ENCODE measurements at regions not wholly inside any gene's neighbourhood (a gene's known extent, or its start where the extent isn't known, plus 50 kb on each side); places are given as distances from the start of the nearest gene placed in this dataset.

DNA sequence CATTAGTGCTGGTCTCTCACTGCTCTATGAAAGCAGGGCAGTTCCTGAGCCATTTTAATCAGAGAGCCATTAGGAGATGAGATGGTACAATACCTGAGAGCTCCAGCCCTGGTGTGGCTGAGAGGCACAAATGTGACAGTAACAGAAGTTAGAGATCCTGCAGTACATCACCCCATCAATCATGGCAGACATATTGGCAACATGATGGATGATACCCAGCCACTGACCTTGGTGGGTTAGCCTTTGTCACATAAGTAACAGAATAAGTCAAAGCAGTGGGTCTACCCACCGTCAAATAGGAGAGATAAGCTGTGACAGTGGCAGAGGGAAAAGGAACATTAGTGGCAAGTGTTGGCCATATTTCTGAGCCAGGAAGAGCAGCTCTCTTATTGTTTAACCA, 53.3 kb upstream of the NXPH1 start:
- Histone ChIP-seq H3K27ac (ENCODE audit: low read depth in 2 of 2, low read length in 1 of 2) (no peak overlapping the region), H3K36me3 (replicated peaks in 1 of 2; ENCODE audit: control insufficient read depth in 1 of 2, insufficient read depth in 2 of 2, low read length in 1 of 2) (no peaks in the 10 kb centered on the region), H3K4me2 (no peak overlapping the region), H3K9ac (no peak overlapping the region), H3K79me2 (ENCODE audit: insufficient read depth) (no peaks in the 10 kb centered on the region; the same call in 1 of the 2 replicates), H3F3A (replicated peaks; ENCODE audit: insufficient read depth) (no peaks in the 10 kb centered on the region), H3K4me3 (ENCODE audit: low read depth in 2 of 2, low read length in 1 of 2) (no peak overlapping the region), H3K9me2 (no peaks in the 10 kb centered on the region), H3K27me3 (ENCODE audit: insufficient read depth) (no peaks in the 10 kb centered on the region), H4K20me1 (ENCODE audit: insufficient read depth) (no peaks in the 10 kb centered on the region), H3K9me3 (no peaks in the 10 kb centered on the region), H3K4me1 (ENCODE audit: control insufficient read depth in 1 of 2, insufficient read depth in 2 of 2, low read depth in 1 of 2, low read length in 1 of 2) (peaks cover 0 to 19% of the 10 kb centered on the region in 2 experiments; a peak in 2 of 4 replicates), H2AFZ (ENCODE audit: low read depth) (no peak overlapping the region)
- ChIA-PET POLR2A (no interaction called here), CTCF (interaction anchor here (0.8 to 1.7 kb wide), 5 partner anchors 9 to 1264 kb away, joined by 3 to 5 read pairs (median 3); no protein-coding TSS in a partner anchor)
- WGBS (ENCODE audit: low lambda C conversion rate) = 33% methylated on average over 1 of the region's 1 CpG
- TF ChIP-seq, protein P1, sequence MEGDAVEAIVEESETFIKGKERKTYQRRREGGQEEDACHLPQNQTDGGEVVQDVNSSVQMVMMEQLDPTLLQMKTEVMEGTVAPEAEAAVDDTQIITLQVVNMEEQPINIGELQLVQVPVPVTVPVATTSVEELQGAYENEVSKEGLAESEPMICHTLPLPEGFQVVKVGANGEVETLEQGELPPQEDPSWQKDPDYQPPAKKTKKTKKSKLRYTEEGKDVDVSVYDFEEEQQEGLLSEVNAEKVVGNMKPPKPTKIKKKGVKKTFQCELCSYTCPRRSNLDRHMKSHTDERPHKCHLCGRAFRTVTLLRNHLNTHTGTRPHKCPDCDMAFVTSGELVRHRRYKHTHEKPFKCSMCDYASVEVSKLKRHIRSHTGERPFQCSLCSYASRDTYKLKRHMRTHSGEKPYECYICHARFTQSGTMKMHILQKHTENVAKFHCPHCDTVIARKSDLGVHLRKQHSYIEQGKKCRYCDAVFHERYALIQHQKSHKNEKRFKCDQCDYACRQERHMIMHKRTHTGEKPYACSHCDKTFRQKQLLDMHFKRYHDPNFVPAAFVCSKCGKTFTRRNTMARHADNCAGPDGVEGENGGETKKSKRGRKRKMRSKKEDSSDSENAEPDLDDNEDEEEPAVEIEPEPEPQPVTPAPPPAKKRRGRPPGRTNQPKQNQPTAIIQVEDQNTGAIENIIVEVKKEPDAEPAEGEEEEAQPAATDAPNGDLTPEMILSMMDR (IDR thresholded peaks at IDR 0.05) = no peak
- TF ChIP-seq CHD2 (IDR thresholded peaks at IDR 0.05; ENCODE audit: low read length, partially characterized antibody) (no peak), SIN3A (IDR thresholded peaks at IDR 0.05; ENCODE audit: borderline replicate concordance, low read depth, low read length) (no peak)
- TF ChIP-seq, protein P2, sequence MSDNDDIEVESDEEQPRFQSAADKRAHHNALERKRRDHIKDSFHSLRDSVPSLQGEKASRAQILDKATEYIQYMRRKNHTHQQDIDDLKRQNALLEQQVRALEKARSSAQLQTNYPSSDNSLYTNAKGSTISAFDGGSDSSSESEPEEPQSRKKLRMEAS (IDR thresholded peaks at IDR 0.05; ENCODE audit: low read depth) = no peak
- DNase-seq = no peak

DNA sequence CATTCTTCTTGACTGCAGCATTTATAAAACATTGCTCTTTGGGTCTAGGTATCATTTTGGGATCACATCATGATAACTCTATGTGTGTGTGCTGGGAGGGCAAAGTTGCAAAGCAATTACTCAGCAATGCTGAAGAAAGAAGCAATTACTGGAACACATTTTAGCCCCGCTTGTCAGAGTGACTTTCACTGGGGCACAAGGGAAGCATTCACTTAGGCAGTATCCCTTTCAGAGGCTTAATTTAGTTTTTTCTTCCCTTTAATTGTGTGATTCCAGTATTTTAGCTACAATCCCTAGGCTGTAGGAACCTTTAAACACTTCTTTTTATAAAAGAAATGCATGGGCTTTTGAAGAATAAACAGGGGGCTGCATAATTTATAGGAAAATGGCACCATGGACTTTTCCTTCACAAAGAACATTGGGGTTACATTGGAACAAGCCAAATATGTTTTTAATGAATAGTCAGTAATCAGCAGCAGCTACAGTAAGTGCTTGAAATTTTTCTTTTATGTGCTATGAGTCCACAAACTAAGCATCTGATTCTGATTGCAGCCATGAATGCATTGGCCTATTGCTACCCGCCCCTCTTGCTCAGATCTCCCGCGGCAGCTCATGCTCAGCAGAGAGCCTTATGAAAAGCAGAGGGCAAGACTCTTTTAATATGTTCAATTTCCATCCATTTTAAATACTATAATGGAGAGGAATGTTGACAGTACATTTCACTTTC, 51.2 kb upstream of the NXPH1 start:
- no peak overlapping the region for H3K9ac ChIP-seq
- WGBS (ENCODE audit: low lambda C conversion rate) = 53% methylated on average over 4 of the region's 4 CpGs
- CTCF ChIA-PET = interaction anchor here (0.5 to 1.3 kb wide), 2 partner anchors 10 to 210 kb away, joined by 4 to 5 read pairs; no protein-coding TSS in a partner anchor
- TF ChIP-seq FOXJ3 (CRISPR knock-in tag; IDR thresholded peaks at IDR 0.05) = no peak
- TF ChIP-seq GATA2 (CRISPR knock-in tag; IDR thresholded peaks at IDR 0.05) = no peak
- no peak for TF ChIP-seq POLR2AphosphoS5 (IDR thresholded peaks at IDR 0.05; ENCODE audit: low read depth, low read length)
- TF ChIP-seq TAF1 (IDR thresholded peaks at IDR 0.05; ENCODE audit: borderline replicate concordance, low read depth, low read length) = no peak
- TF ChIP-seq MXI1 (IDR thresholded peaks at IDR 0.05; ENCODE audit: low read depth, low read length) = no peak
- no peak for TF ChIP-seq RXRA (IDR thresholded peaks at IDR 0.05; ENCODE audit: borderline replicate concordance, low read depth)
- TF ChIP-seq EZH2phosphoT487 (IDR thresholded peaks at IDR 0.05; ENCODE audit: borderline replicate concordance, low read depth) = no peak
- TF ChIP-seq, protein P1 (IDR thresholded peaks at IDR 0.05) = no peak
- TF ChIP-seq, protein P2 (IDR thresholded peaks at IDR 0.05; ENCODE audit: low read depth) = no peak
- TF ChIP-seq MEF2A (IDR thresholded peaks at IDR 0.05; ENCODE audit: borderline replicate concordance, low read depth) = no peak
- TF ChIP-seq, protein P3, sequence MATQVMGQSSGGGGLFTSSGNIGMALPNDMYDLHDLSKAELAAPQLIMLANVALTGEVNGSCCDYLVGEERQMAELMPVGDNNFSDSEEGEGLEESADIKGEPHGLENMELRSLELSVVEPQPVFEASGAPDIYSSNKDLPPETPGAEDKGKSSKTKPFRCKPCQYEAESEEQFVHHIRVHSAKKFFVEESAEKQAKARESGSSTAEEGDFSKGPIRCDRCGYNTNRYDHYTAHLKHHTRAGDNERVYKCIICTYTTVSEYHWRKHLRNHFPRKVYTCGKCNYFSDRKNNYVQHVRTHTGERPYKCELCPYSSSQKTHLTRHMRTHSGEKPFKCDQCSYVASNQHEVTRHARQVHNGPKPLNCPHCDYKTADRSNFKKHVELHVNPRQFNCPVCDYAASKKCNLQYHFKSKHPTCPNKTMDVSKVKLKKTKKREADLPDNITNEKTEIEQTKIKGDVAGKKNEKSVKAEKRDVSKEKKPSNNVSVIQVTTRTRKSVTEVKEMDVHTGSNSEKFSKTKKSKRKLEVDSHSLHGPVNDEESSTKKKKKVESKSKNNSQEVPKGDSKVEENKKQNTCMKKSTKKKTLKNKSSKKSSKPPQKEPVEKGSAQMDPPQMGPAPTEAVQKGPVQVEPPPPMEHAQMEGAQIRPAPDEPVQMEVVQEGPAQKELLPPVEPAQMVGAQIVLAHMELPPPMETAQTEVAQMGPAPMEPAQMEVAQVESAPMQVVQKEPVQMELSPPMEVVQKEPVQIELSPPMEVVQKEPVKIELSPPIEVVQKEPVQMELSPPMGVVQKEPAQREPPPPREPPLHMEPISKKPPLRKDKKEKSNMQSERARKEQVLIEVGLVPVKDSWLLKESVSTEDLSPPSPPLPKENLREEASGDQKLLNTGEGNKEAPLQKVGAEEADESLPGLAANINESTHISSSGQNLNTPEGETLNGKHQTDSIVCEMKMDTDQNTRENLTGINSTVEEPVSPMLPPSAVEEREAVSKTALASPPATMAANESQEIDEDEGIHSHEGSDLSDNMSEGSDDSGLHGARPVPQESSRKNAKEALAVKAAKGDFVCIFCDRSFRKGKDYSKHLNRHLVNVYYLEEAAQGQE (IDR thresholded peaks at IDR 0.05; ENCODE audit: low read depth, low read length) = no peak
- no peak for TF ChIP-seq RCOR1 (IDR thresholded peaks at IDR 0.05; ENCODE audit: low read length)

More for the DNA sequence above, 51.2 kb upstream of the NXPH1 start:
- H3K27ac ChIP-seq (ENCODE audit: low read depth in 2 of 2, low read length in 1 of 2) = no peak overlapping the region
- peaks cover 0 to 19% of the 10 kb centered on the region in 2 experiments; a peak in 2 of 4 replicates for H3K4me1 ChIP-seq (ENCODE audit: control insufficient read depth in 1 of 2, insufficient read depth in 2 of 2, low read depth in 1 of 2, low read length in 1 of 2)
- no peaks in the 10 kb centered on the region; the same call in 1 of the 2 replicates for H3K79me2 ChIP-seq (ENCODE audit: insufficient read depth)
- H3F3A ChIP-seq (replicated peaks; ENCODE audit: insufficient read depth) = no peaks in the 10 kb centered on the region
- no peak for DNase-seq
- no peaks in the 10 kb centered on the region for H3K9me2 ChIP-seq
- no peaks in the 10 kb centered on the region for H3K9me3 ChIP-seq
- H3K36me3 ChIP-seq (replicated peaks in 1 of 2; ENCODE audit: control insufficient read depth in 1 of 2, insufficient read depth in 2 of 2, low read length in 1 of 2) = no peaks in the 10 kb centered on the region
- POLR2A ChIA-PET = no interaction called here
- H2AFZ ChIP-seq (ENCODE audit: low read depth) = no peak overlapping the region
- H3K27me3 ChIP-seq (ENCODE audit: insufficient read depth) = no peaks in the 10 kb centered on the region
- no peak overlapping the region for H3K4me3 ChIP-seq (ENCODE audit: low read depth in 2 of 2, low read length in 1 of 2)
- H4K20me1 ChIP-seq (ENCODE audit: insufficient read depth) = no peaks in the 10 kb centered on the region
- no peak overlapping the region for H3K4me2 ChIP-seq
